Peyer's patch (tissue), 4 donors: ENCODE measurements at regions not wholly inside any gene's neighbourhood (a gene's known extent, or its start where the extent isn't known, plus 50 kb on each side); places are given as distances from the start of the nearest gene placed in this dataset.

Experiments
- DNase-seq, 3 donors: peaks; one replicate each; pipeline ENCODE4 v3.0.0-alpha.2; 2017 to 2019
- H3K27ac ChIP-seq, 4 donors: fragments of 200-600 bp; sonication (generic); one replicate each; pipeline ENCODE4 v1.5.1; 2016 to 2019
- H3K27me3 ChIP-seq, 2 donors: fragments of 200-600 bp; sonication (generic); one replicate each; pipeline ENCODE4 v1.5.1; 2019
- H3K36me3 ChIP-seq, 3 donors: fragments of 200-600 bp; sonication (generic); one replicate each; pipeline ENCODE4 v1.5.1; 2016 to 2019
- H3K4me1 ChIP-seq, 4 donors: fragments of 200-600 bp; sonication (generic); one replicate each; pipeline ENCODE4 v1.5.1; 2016 to 2019
- H3K4me3 ChIP-seq, 4 donors: fragments of 200-600 bp; sonication (generic); 1 replicate in 3 of 4; 2 replicates in 1 of 4; pipeline ENCODE4 v1.5.1; 2016 to 2019; ENCODE audit warnings: mild to moderate bottlenecking in 1 of 4
- H3K9me3 ChIP-seq, 4 donors: fragments of 200-600 bp; sonication (generic); one replicate each; pipeline ENCODE4 v1.5.1; 2016 to 2019; ENCODE audit warnings: mild to moderate bottlenecking in 1 of 4
- CTCF ChIP-seq, 6 experiments: fragments of 450-650 bp in 4 of 6; fragments of 200-600 bp in 2 of 6; sonication (generic) in 1 of 6; IDR thresholded peaks; one replicate each; pipeline ENCODE4 v1.5.1; 2017 to 2019; ENCODE audit warnings: antibody characterized with exemption in 6 of 6, mild to moderate bottlenecking in 3 of 6, moderate library complexity in 1 of 6
- POLR2A ChIP-seq, 2 donors: fragments of 450-650 bp; IDR thresholded peaks; one replicate each; pipeline ENCODE4 v1.5.1; 2017; ENCODE audit warnings: antibody characterized with exemption in 2 of 2, mild to moderate bottlenecking in 2 of 2, moderate library complexity in 2 of 2

GRCh38 chr10:90347239-90347638 lies 510.6 kb downstream of the HTR7 start:
- Histone ChIP-seq H3K27ac (no peak overlapping the region), H3K4me1 (no peaks in the 10 kb centered on the region), H3K4me3 (no peak overlapping the region), H3K9me3 (no peaks in the 10 kb centered on the region), H3K36me3 (no peaks in the 10 kb centered on the region), H3K27me3 (no peaks in the 10 kb centered on the region)
- no peak for DNase-seq
- no peak for TF ChIP-seq POLR2A (IDR thresholded peaks at IDR 0.05)
- TF ChIP-seq CTCF (IDR thresholded peaks at IDR 0.05) = no peak

- no peak overlapping the region for H3K4me3 ChIP-seq
- H3K27ac ChIP-seq = no peak overlapping the region
- H3K4me1 ChIP-seq = no peaks in the 10 kb centered on the region
- H3K9me3 ChIP-seq = no peaks in the 10 kb centered on the region
- DNase-seq = no peak
- H3K27me3 ChIP-seq = no peaks in the 10 kb centered on the region
- H3K36me3 ChIP-seq = no peaks in the 10 kb centered on the region
- TF ChIP-seq CTCF (IDR thresholded peaks at IDR 0.05) (no peak), POLR2A (IDR thresholded peaks at IDR 0.05) (no peak)
Measured at GRCh38 chr10:90350122-90350521, 507.7 kb downstream of the HTR7 start.

DNA sequence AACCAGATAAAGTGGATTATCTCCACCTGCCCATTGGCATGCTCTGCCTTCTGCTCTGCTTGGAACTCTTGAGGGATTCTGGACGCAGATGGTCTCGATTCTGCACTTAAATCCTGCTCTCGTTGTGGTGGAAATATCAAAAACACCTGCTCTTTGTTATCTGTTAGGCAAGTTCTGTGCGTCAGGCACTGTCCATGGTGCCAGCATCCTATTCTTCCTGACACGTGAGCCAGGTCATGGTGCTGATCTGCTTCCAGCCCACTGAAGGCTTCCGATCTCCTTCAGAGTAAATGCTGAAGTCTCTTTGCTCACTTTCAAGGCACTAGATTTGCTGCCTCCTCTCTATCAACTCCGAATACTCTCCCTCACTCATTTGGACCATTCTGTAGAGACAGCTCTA lies 505.6 kb downstream of the HTR7 start:
- H3K36me3 ChIP-seq = no peaks in the 10 kb centered on the region
- no peaks in the 10 kb centered on the region for H3K27me3 ChIP-seq
- no peak overlapping the region for H3K4me3 ChIP-seq
- DNase-seq = no peak
- H3K9me3 ChIP-seq = no peaks in the 10 kb centered on the region
- no peak overlapping the region for H3K27ac ChIP-seq
- TF ChIP-seq CTCF (IDR thresholded peaks at IDR 0.05) = no peak
- no peak for TF ChIP-seq POLR2A (IDR thresholded peaks at IDR 0.05)
- no peaks in the 10 kb centered on the region for H3K4me1 ChIP-seq

DNA sequence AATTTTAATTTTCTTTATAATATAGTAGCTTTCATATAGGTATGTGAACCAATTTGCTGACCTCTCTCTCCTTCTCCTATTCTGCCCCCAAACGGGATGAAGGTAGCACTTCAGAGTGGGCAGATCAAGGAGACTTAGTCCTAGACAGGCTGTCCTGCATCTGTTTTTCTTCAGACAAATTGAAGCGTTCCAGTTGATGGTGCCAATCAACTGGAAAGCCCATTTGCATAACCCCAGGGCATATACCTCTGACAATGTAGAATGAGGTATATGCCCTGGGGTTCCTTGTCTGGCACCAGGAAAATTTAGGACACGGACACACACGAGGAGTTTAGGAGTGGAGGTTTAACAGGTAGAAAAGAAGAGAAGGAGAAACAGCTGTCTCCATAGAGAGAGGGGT lies 502.9 kb downstream of the HTR7 start:
- Histone ChIP-seq H3K36me3 (no peaks in the 10 kb centered on the region), H3K4me1 (no peaks in the 10 kb centered on the region), H3K27ac (no peak overlapping the region), H3K4me3 (no peak overlapping the region), H3K27me3 (no peaks in the 10 kb centered on the region), H3K9me3 (no peaks in the 10 kb centered on the region)
- DNase-seq = no peak
- TF ChIP-seq CTCF (IDR thresholded peaks at IDR 0.05) = no peak
- no peak for TF ChIP-seq POLR2A (IDR thresholded peaks at IDR 0.05)

DNA sequence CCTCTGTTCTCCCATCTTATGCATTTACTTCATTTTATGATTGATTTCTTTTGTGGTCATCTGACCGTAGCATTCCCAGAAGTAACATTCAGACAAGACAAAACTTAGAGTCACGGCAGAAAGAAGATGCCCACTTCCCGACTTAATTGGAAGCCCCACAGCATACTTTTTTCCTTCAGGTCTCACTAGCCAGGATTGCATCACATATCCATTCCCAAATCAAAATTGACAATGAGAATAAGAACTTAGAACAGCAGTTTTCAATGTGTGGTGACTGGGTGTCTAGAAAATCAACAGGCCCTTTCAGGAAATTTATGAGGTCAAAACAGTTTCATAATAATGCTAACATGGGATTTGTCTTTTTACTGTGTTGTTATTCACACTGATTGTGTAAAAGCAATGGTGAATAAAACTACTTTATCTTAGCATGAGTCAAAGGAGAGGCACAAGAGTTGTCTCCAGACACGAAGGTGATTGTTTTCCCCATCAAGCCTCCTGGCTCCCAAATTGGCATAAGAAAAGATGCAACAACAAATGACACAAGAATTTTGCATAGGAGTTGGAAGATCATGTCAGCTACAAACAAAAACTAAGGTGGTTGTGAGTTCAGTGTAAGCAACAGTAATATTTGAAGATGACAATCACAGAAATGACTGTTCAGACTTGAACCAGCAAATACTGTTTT lies 493.9 kb downstream of the HTR7 start:
- Histone ChIP-seq H3K27me3 (no peaks in the 10 kb centered on the region), H3K4me3 (no peak overlapping the region), H3K9me3 (no peaks in the 10 kb centered on the region), H3K27ac (no peak overlapping the region), H3K36me3 (no peaks in the 10 kb centered on the region), H3K4me1 (no peaks in the 10 kb centered on the region)
- no peak for DNase-seq
- no peak for TF ChIP-seq CTCF (IDR thresholded peaks at IDR 0.05)
- TF ChIP-seq POLR2A (IDR thresholded peaks at IDR 0.05) = no peak

GRCh38 chr10:90372451-90372850 lies 485.4 kb downstream of the HTR7 start:
- Histone ChIP-seq H3K36me3 (no peaks in the 10 kb centered on the region), H3K9me3 (no peaks in the 10 kb centered on the region)
- DNase-seq = no peak

More at GRCh38 chr10:90372451-90372850, 485.4 kb downstream of the HTR7 start:
- no peak overlapping the region for H3K4me3 ChIP-seq
- H3K27ac ChIP-seq = no peak overlapping the region
- H3K4me1 ChIP-seq = no peaks in the 10 kb centered on the region
- TF ChIP-seq POLR2A (IDR thresholded peaks at IDR 0.05) (no peak), CTCF (IDR thresholded peaks at IDR 0.05) (no peak)
- no peaks in the 10 kb centered on the region for H3K27me3 ChIP-seq
